HS-27A (cell line): ENCODE measurements at regions not wholly inside any gene's neighbourhood (a gene's known extent, or its start where the extent isn't known, plus 50 kb on each side); places are given as distances from the start of the nearest gene placed in this dataset.

Experiments
- DNase-seq: peaks from one replicate; pipeline ENCODE4 v3.0.0-alpha.2; 2012; ENCODE audit warnings: low read depth, missing footprints

GRCh38 chr2:172153156-172153555 lies 50.5 kb upstream of the DLX2 start:
- DNase-seq: no peak

- DNase-seq: no peak
These were observed 51.1 kb upstream of the DLX2 start for GRCh38 chr2:172153757-172154156.

- DNase-seq: no peak
These were observed 53.1 kb upstream of the DLX2 start for GRCh38 chr2:172155752-172156151.

GRCh38 chr2:172160839-172161238 lies 58.1 kb upstream of the DLX2 start:
- DNase-seq: no peak

- no peak for DNase-seq
These were observed 59.6 kb upstream of the DLX2 start for GRCh38 chr2:172162225-172162733.

GRCh38 chr2:172162739-172163336 lies 60.1 kb upstream of the DLX2 start:
- no peak for DNase-seq

- DNase-seq: no peak
These were observed 66.2 kb upstream of the DLX2 start for GRCh38 chr2:172168917-172169346.

GRCh38 chr2:172169611-172170010 lies 66.9 kb upstream of the DLX2 start:
- DNase-seq: no peak

- no peak for DNase-seq
These were observed 69.9 kb upstream of the DLX2 start for GRCh38 chr2:172172513-172173173.

GRCh38 chr2:172173174-172173706 lies 70.5 kb upstream of the DLX2 start:
- DNase-seq: no peak

- DNase-seq: no peak
These were observed 74.9 kb upstream of the DLX2 start for GRCh38 chr2:172177581-172177980.

GRCh38 chr2:172177996-172178395 lies 75.3 kb upstream of the DLX2 start:
- DNase-seq: peak; percentile 23

- DNase-seq: peak; percentile 19
These were observed 76.5 kb upstream of the DLX2 start for GRCh38 chr2:172179045-172179701.

- no peak for DNase-seq
These were observed 79.1 kb upstream of the DLX2 start for GRCh38 chr2:172181840-172182239.

GRCh38 chr2:172182624-172183023 lies 79.9 kb upstream of the DLX2 start:
- no peak for DNase-seq

- no peak for DNase-seq
These were observed 90.8 kb upstream of the DLX2 start for GRCh38 chr2:172193331-172194089.

GRCh38 chr2:172195836-172196376 lies 93.2 kb upstream of the DLX2 start:
- DNase-seq: no peak

GRCh38 chr2:172196768-172197431 lies 94.2 kb upstream of the DLX2 start:
- no peak for DNase-seq

- DNase-seq: no peak
These were observed 95.7 kb upstream of the DLX2 start for GRCh38 chr2:172198361-172198760.

GRCh38 chr2:172198908-172199307 lies 96.2 kb upstream of the DLX2 start:
- DNase-seq: no peak

GRCh38 chr2:172200495-172201085 lies 97.9 kb upstream of the DLX2 start:
- no peak for DNase-seq
